H1 (cell line): ENCODE measurements at regions not wholly inside any gene's neighbourhood (a gene's known extent, or its start where the extent isn't known, plus 50 kb on each side); places are given as distances from the start of the nearest gene placed in this dataset.

Experiments
- CTCF ChIA-PET: fragments of 300-600 bp; sonication (Branson Sonifier 250); formaldehyde crosslinking; loops from one replicate; lab custom pipeline; 2021; ENCODE audit not compliant: partially characterized antibody; lab: Charles Lee
- POLR2A ChIA-PET: fragments of 300-600 bp; sonication (Branson Sonifier 250); formaldehyde crosslinking; loops from one replicate; lab custom pipeline; 2021; ENCODE audit warnings: inconsistent platforms; ENCODE audit not compliant: partially characterized antibody; lab: Charles Lee
- DNase-seq, 2 experiments: peaks; one replicate each; pipeline versions ENCODE4 v3.0.0 to v3.0.0-alpha.2; 2010 to 2022; ENCODE audit warnings: low spot score in 2 of 2, low read depth in 1 of 2, mixed read lengths in 1 of 2
- FAIRE-seq: peaks from 2 replicates; lab custom pipeline; 2011; peaks lifted over from hg19 to GRCh38; lab: Jason Lieb, UNC
- H2AFZ ChIP-seq: 2 replicates; pipeline ENCODE4 v1.8.1; 2012; ENCODE audit warnings: low read length, inconsistent platforms
- H2AK5ac ChIP-seq: 2 replicates; pipeline ENCODE4 v1.6.1; 2013; ENCODE audit warnings: low read depth, low read length
- H2BK120ac ChIP-seq: replicated peaks from 2 replicates; pipeline ENCODE3; 2013; ENCODE audit warnings: low read depth, low read length, inconsistent platforms
- H2BK12ac ChIP-seq: 2 replicates; pipeline ENCODE4 v1.6.1; 2013; ENCODE audit warnings: low read depth, low read length
- H2BK15ac ChIP-seq: 2 replicates; pipeline ENCODE4 v1.6.1; 2013; ENCODE audit warnings: low read length
- H2BK20ac ChIP-seq: 2 replicates; pipeline ENCODE4 v1.6.1; 2013; ENCODE audit warnings: low read length
- H2BK5ac ChIP-seq: 2 replicates; pipeline ENCODE4 v1.6.1; 2013; ENCODE audit warnings: low read depth, low read length
- H3K14ac ChIP-seq: 2 replicates; pipeline ENCODE4 v1.6.1; 2013; ENCODE audit warnings: inconsistent platforms; ENCODE audit not compliant: insufficient read length
- H3K18ac ChIP-seq: 2 replicates; pipeline ENCODE4 v1.6.1; 2013; ENCODE audit warnings: low read length; ENCODE audit errors: extremely low read depth
- H3K23ac ChIP-seq: 2 replicates; pipeline ENCODE4 v1.6.1; 2013; ENCODE audit warnings: inconsistent platforms; ENCODE audit not compliant: insufficient read length
- H3K23me2 ChIP-seq: 2 replicates; pipeline ENCODE4 v1.6.1; 2013; ENCODE audit warnings: low read depth, low read length
- H3K27ac ChIP-seq: 2 replicates; pipeline ENCODE4 v1.6.1; 2011; ENCODE audit warnings: low read depth, low read length, inconsistent platforms
- H3K27me3 ChIP-seq, 4 experiments: replicated peaks in 1 of 4; 1 replicate in 1 of 4; 2 replicates in 3 of 4; pipeline versions ENCODE4 v1.6.1 to v1.8.1; 2011 to 2013; ENCODE audit warnings: low read length in 3 of 4, mild to moderate bottlenecking in 3 of 4, inconsistent platforms in 2 of 4, mixed read lengths in 2 of 4, moderate library complexity in 1 of 4; ENCODE audit not compliant: control insufficient read depth in 3 of 4, insufficient read depth in 3 of 4; ENCODE audit errors: extremely low read depth in 1 of 4
- H3K36me3 ChIP-seq, 4 experiments: 2 replicates each; pipeline versions ENCODE4 v1.6.1 to v1.8.1; 2011 to 2013; ENCODE audit warnings: mild to moderate bottlenecking in 4 of 4, low read length in 3 of 4, moderate library complexity in 2 of 4, control low read depth in 1 of 4, inconsistent platforms in 1 of 4; ENCODE audit not compliant: insufficient read depth in 4 of 4, control insufficient read depth in 2 of 4
- H3K4ac ChIP-seq: replicated peaks from 2 replicates; pipeline ENCODE3; 2013; ENCODE audit warnings: low read length, low read depth, mixed read lengths, inconsistent platforms; ENCODE audit not compliant: insufficient read length
- H3K4me1 ChIP-seq, 4 experiments: replicated peaks in 1 of 4; 1 replicate in 1 of 4; 2 replicates in 3 of 4; pipeline versions ENCODE4 v1.6.1 to v1.8.1; 2011 to 2013; ENCODE audit warnings: low read length in 3 of 4, inconsistent platforms in 2 of 4, mixed read lengths in 1 of 4; ENCODE audit not compliant: insufficient read depth in 4 of 4, control insufficient read depth in 3 of 4
- H3K4me2 ChIP-seq, 2 experiments: 2 replicates each; pipeline versions ENCODE4 v1.6.1 to v1.8.1; 2011 to 2013; ENCODE audit warnings: low read depth in 2 of 2, low read length in 2 of 2, control low read depth in 1 of 2, inconsistent platforms in 1 of 2, mild to moderate bottlenecking in 1 of 2; ENCODE audit not compliant: insufficient read depth in 1 of 2
- H3K4me3 ChIP-seq, 4 experiments: fragments of 200-600, 300-600 bp in 1 of 4; sonication (generic), shearing (Covaris generic), sonication (Bioruptor Twin) in 1 of 4; 2 replicates each; pipeline versions ENCODE4 v1.5.1 to v1.8.1; 2011 to 2016; ENCODE audit warnings: low read length in 4 of 4, low read depth in 3 of 4, control low read depth in 2 of 4, inconsistent platforms in 2 of 4, mild to moderate bottlenecking in 2 of 4, mixed read lengths in 1 of 4, moderate library complexity in 1 of 4; ENCODE audit not compliant: insufficient read depth in 2 of 4; ENCODE audit errors: extremely low read depth in 1 of 4
- H3K56ac ChIP-seq: replicated peaks from 2 replicates; pipeline ENCODE3; 2013; ENCODE audit warnings: low read depth, mild to moderate bottlenecking, mixed read lengths, low read length, inconsistent platforms; ENCODE audit not compliant: insufficient read length
- H3K79me1 ChIP-seq: 2 replicates; pipeline ENCODE4 v1.6.1; 2013; ENCODE audit warnings: low read depth, low read length, control low read depth
- H3K79me2 ChIP-seq, 2 experiments: 2 replicates each; pipeline versions ENCODE4 v1.6.1 to v1.8.1; 2012 to 2013; ENCODE audit warnings: low read length in 2 of 2, mild to moderate bottlenecking in 2 of 2, inconsistent platforms in 1 of 2; ENCODE audit not compliant: insufficient read depth in 2 of 2, control insufficient read depth in 1 of 2
- H3K9ac ChIP-seq, 4 experiments: replicated peaks in 1 of 4; 1 replicate in 1 of 4; 2 replicates in 3 of 4; pipeline versions ENCODE4 v1.6.1 to v1.8.1; 2011 to 2013; ENCODE audit warnings: low read depth in 3 of 4, low read length in 3 of 4, control low read depth in 2 of 4, mild to moderate bottlenecking in 2 of 4, moderate library complexity in 2 of 4, inconsistent platforms in 1 of 4; ENCODE audit errors: extremely low read depth in 1 of 4
- H3K9me3 ChIP-seq, 2 experiments: 2 replicates each; pipeline versions ENCODE4 v1.6.1 to v1.8.1; 2012 to 2013; ENCODE audit warnings: mild to moderate bottlenecking in 2 of 2, moderate library complexity in 2 of 2, control low read depth in 1 of 2, inconsistent platforms in 1 of 2, low read depth in 1 of 2, low read length in 1 of 2, mixed read lengths in 1 of 2; ENCODE audit not compliant: insufficient read depth in 2 of 2
- H4K20me1 ChIP-seq, 2 experiments: replicated peaks in 1 of 2; 2 replicates each; pipeline versions ENCODE3 to v1.8.1; 2011 to 2013; ENCODE audit warnings: inconsistent platforms in 2 of 2, low read length in 2 of 2, mild to moderate bottlenecking in 1 of 2; ENCODE audit not compliant: insufficient read depth in 2 of 2, control insufficient read depth in 1 of 2
- H4K5ac ChIP-seq: 2 replicates; pipeline ENCODE4 v1.6.1; 2013; ENCODE audit warnings: low read length, low read depth, mixed read lengths, inconsistent platforms; ENCODE audit not compliant: insufficient read length
- H4K8ac ChIP-seq: 2 replicates; pipeline ENCODE4 v1.8.0; 2013; ENCODE audit warnings: mild to moderate bottlenecking, moderate library complexity, low read length, inconsistent platforms; ENCODE audit not compliant: insufficient read depth; ENCODE audit errors: extremely low read depth
- H4K91ac ChIP-seq: replicated peaks from 2 replicates; pipeline ENCODE3; 2013; ENCODE audit warnings: low read length, mixed read lengths, inconsistent platforms; ENCODE audit not compliant: insufficient read length
- BACH1 ChIP-seq: IDR thresholded peaks from 2 replicates; pipeline ENCODE4 v1.6.1; 2012; ENCODE audit warnings: low read length, improper control_type of control experiment
- NRF1 ChIP-seq: IDR thresholded peaks from 2 replicates; pipeline ENCODE4 v1.6.1; 2011; ENCODE audit warnings: mild to moderate bottlenecking, low read depth, low read length, improper control_type of control experiment
- RAD21 ChIP-seq, 2 experiments: IDR thresholded peaks in 1 of 2; conservative IDR thresholded peaks in 1 of 2; 2 replicates each; pipeline ENCODE4 v1.6.1; 2011; ENCODE audit warnings: low read depth in 2 of 2, low read length in 2 of 2, improper control_type of control experiment in 1 of 2, inconsistent platforms in 1 of 2, mild to moderate bottlenecking in 1 of 2, moderate library complexity in 1 of 2
- SIRT6 ChIP-seq: IDR thresholded peaks from one replicate; pipeline ENCODE4 v1.7.1; 2012; ENCODE audit warnings: low read length, inconsistent platforms
- SIX5 ChIP-seq: IDR thresholded peaks from 2 replicates; pipeline ENCODE4 v1.6.1; 2011; ENCODE audit warnings: mild to moderate bottlenecking, low read depth, low read length
- SRF ChIP-seq: IDR thresholded peaks from 2 replicates; pipeline ENCODE4 v1.6.1; 2011; ENCODE audit warnings: mild to moderate bottlenecking, low read depth, low read length, moderate library complexity
- TBP ChIP-seq: IDR thresholded peaks from 2 replicates; pipeline ENCODE4 v1.6.1; 2011; ENCODE audit warnings: low read depth, low read length, improper control_type of control experiment
- YY1 ChIP-seq: IDR thresholded peaks from 2 replicates; pipeline ENCODE4 v1.6.1; 2011; ENCODE audit warnings: low read depth, mild to moderate bottlenecking, low read length
- WGBS, 2 experiments: shearing (Covaris generic) in 1 of 2; methylation state at CpG; one replicate each; pipeline versions ENCODE4 v1.1.6 to v1.1.7; 2013 to 2015; ENCODE audit warnings: low lambda C conversion rate in 2 of 2, mixed read lengths in 2 of 2, inconsistent platforms in 1 of 2, low coverage in 1 of 2, missing lambda C conversion rate in 1 of 2; ENCODE audit not compliant: insufficient replicate concordance in 2 of 2, insufficient coverage in 1 of 2, insufficient read length in 1 of 2; ENCODE audit errors: extremely low coverage in 1 of 2, missing lambda C conversion rate in 1 of 2; 5-methylcytosine and 5-hydroxymethylcytosine counted together
- TF ChIP-seq, protein P1 (sequence below), 3 experiments: IDR thresholded peaks; 1 replicate in 2 of 3; 2 replicates in 1 of 3; pipeline versions ENCODE4 v1.5.1 to v1.6.1; 2011; ENCODE audit warnings: low read length in 3 of 3, mild to moderate bottlenecking in 3 of 3, inconsistent platforms in 2 of 3, low read depth in 1 of 3, moderate library complexity in 1 of 3; ENCODE audit not compliant: insufficient read depth in 1 of 3; ENCODE audit errors: control extremely low read depth in 1 of 3

DNA sequence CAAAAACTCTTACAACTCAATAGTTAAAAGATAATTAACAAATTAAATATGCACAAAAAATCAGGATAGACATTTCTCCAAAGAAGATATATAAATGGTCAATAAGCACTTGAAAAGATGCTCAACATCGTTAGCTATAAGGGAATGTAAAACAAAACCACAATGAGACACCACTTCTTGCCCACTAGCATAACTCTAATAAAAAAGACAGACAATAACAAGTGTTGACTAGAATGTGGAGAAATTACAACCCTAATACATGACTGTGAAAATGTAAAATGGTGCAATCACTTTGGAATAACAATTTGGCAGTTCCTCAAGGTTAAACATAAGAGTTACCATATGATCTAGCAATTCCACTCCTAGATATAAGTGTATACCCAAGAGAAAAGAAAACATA lies 74.3 kb upstream of the PCGF5 start:
- Histone ChIP-seq H3K79me2 (no peaks in the 10 kb centered on the region), H2AK5ac (no peak overlapping the region), H3K9me3 (no peaks in the 10 kb centered on the region), H3K4me1 (no peaks in the 10 kb centered on the region), H3K4ac (no peak overlapping the region), H4K91ac (no peak overlapping the region), H3K79me1 (no peaks in the 10 kb centered on the region), H3K27ac (no peak overlapping the region), H3K4me3 (no peak overlapping the region), H3K56ac (no peak overlapping the region), H3K23ac (no peak overlapping the region), H4K20me1 (no peaks in the 10 kb centered on the region), H3K36me3 (no peaks in the 10 kb centered on the region), H4K5ac (no peak overlapping the region), H2BK5ac (no peak overlapping the region), H2BK12ac (no peak overlapping the region), H2BK15ac (no peak overlapping the region), H3K18ac (no peak overlapping the region), H3K9ac (no peak overlapping the region), H3K23me2 (no peaks in the 10 kb centered on the region), H4K8ac (no peak overlapping the region), H2BK20ac (no peak overlapping the region), H2BK120ac (no peak overlapping the region), H3K27me3 (no peaks in the 10 kb centered on the region), H2AFZ (no peak overlapping the region), H3K14ac (no peak overlapping the region), H3K4me2 (no peak overlapping the region)
- FAIRE-seq (no peak), DNase-seq (no peak)
- ChIA-PET CTCF (no interaction called here), POLR2A (no interaction called here)
- TF ChIP-seq YY1 (no peak), BACH1 (no peak), SIRT6 (no peak), SRF (no peak), TBP (no peak), RAD21 (IDR thresholded peaks at IDR 0.05 in 1 of 2, conservative IDR thresholded peaks at IDR 0.05 in 1 of 2; ENCODE audit: low read depth in 2 of 2, low read length in 2 of 2) (no peak), SIX5 (no peak), NRF1 (no peak)
- TF ChIP-seq, protein P1, sequence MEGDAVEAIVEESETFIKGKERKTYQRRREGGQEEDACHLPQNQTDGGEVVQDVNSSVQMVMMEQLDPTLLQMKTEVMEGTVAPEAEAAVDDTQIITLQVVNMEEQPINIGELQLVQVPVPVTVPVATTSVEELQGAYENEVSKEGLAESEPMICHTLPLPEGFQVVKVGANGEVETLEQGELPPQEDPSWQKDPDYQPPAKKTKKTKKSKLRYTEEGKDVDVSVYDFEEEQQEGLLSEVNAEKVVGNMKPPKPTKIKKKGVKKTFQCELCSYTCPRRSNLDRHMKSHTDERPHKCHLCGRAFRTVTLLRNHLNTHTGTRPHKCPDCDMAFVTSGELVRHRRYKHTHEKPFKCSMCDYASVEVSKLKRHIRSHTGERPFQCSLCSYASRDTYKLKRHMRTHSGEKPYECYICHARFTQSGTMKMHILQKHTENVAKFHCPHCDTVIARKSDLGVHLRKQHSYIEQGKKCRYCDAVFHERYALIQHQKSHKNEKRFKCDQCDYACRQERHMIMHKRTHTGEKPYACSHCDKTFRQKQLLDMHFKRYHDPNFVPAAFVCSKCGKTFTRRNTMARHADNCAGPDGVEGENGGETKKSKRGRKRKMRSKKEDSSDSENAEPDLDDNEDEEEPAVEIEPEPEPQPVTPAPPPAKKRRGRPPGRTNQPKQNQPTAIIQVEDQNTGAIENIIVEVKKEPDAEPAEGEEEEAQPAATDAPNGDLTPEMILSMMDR (IDR thresholded peaks at IDR 0.05; ENCODE audit: control extremely low read depth in 1 of 3, insufficient read depth in 1 of 3, low read depth in 1 of 3, low read length in 3 of 3): no peak
- WGBS, 2 experiments: 84% methylated on average over 1 of the region's 1 CpG; no CpG with 5 or more reads in 1 of the 2 experiments
